OCI-LY1 (cell line): ENCODE measurements at regions not wholly inside any gene's neighbourhood (a gene's known extent, or its start where the extent isn't known, plus 50 kb on each side); places are given as distances from the start of the nearest gene placed in this dataset.

Source experiments
- H2AFZ ChIP-seq: fragments of 200-600 bp; sonication (generic), shearing (Covaris generic); 2 replicates; pipeline ENCODE4 v1.6.0; 2014; ENCODE audit warnings: antibody characterized with exemption, mild to moderate bottlenecking, low read length
- H3F3A ChIP-seq: fragments of 200-600 bp; sonication (generic), shearing (Covaris generic); 2 replicates; pipeline ENCODE4 v1.6.0; 2014; ENCODE audit warnings: mild to moderate bottlenecking, antibody characterized with exemption, low read length, moderate library complexity; ENCODE audit not compliant: insufficient read depth
- H3K27ac ChIP-seq: fragments of 200-600 bp; sonication (generic); 2 replicates; pipeline ENCODE4 v1.5.1; 2014; ENCODE audit warnings: low read length, mixed run types, mild to moderate bottlenecking, low read depth; ENCODE audit not compliant: poor library complexity, severe bottlenecking
- H3K27me3 ChIP-seq: fragments of 200-600 bp; sonication (generic); 2 replicates; pipeline ENCODE4 v1.6.0; 2014; ENCODE audit warnings: antibody characterized with exemption, mild to moderate bottlenecking, low read length, moderate library complexity; ENCODE audit not compliant: insufficient read depth
- H3K36me3 ChIP-seq: fragments of 200-600 bp; sonication (generic); 2 replicates; pipeline ENCODE4 v1.6.1; 2014; ENCODE audit warnings: mild to moderate bottlenecking, antibody characterized with exemption, low read length, moderate library complexity, mixed read lengths; ENCODE audit not compliant: insufficient read depth
- H3K4me1 ChIP-seq: fragments of 200-600 bp; sonication (generic); 2 replicates; pipeline ENCODE4 v1.5.1; 2014; ENCODE audit warnings: mild to moderate bottlenecking, low read length, moderate library complexity; ENCODE audit not compliant: insufficient read depth, severe bottlenecking
- H3K4me2 ChIP-seq: fragments of 200-600 bp; sonication (generic), shearing (Covaris generic); 2 replicates; pipeline ENCODE4 v1.6.1; 2014; ENCODE audit warnings: low read length
- H3K4me3 ChIP-seq: fragments of 200-600 bp; sonication (generic); 2 replicates; pipeline ENCODE4 v1.5.1; 2014; ENCODE audit warnings: low read length, low read depth, mild to moderate bottlenecking, mixed read lengths; ENCODE audit not compliant: poor library complexity, severe bottlenecking
- H3K79me2 ChIP-seq: fragments of 200-600 bp; shearing (Covaris generic); 2 replicates; pipeline ENCODE4 v1.6.1; 2016; ENCODE audit warnings: mixed run types, low read length, mixed read lengths; ENCODE audit not compliant: insufficient read depth
- H3K9ac ChIP-seq: fragments of 200-600 bp; sonication (generic), shearing (Covaris generic); 2 replicates; pipeline ENCODE4 v1.6.1; 2014; ENCODE audit warnings: mild to moderate bottlenecking, low read length, mixed read lengths
- H3K9me2 ChIP-seq: fragments of 200-600 bp; sonication (generic), shearing (Covaris generic); 2 replicates; pipeline ENCODE4 v1.6.1; 2014; ENCODE audit warnings: low read depth, mild to moderate bottlenecking, low read length, mixed read lengths
- H3K9me3 ChIP-seq: fragments of 200-600 bp; shearing (Covaris generic); 2 replicates; pipeline ENCODE4 v1.6.1; 2014; ENCODE audit warnings: low read length, mixed read lengths
- H4K20me1 ChIP-seq: fragments of 200-600 bp; sonication (generic), shearing (Covaris generic); 2 replicates; pipeline ENCODE4 v1.6.0; 2016; ENCODE audit warnings: mild to moderate bottlenecking, low read length; ENCODE audit not compliant: insufficient read depth
- EZH2 ChIP-seq: fragments of 200-600 bp; sonication (generic), shearing (Covaris generic); IDR thresholded peaks from 2 replicates; pipeline ENCODE4 v1.8.0; 2017; ENCODE audit warnings: borderline replicate concordance, mixed run types, mild to moderate bottlenecking, antibody characterized with exemption, low read length, moderate library complexity, mixed read lengths
- TF ChIP-seq, protein P1 (sequence below): fragments of 200-600 bp; sonication (generic), shearing (Covaris generic); IDR thresholded peaks from 2 replicates; pipeline ENCODE4 v1.5.1; 2017; ENCODE audit warnings: mild to moderate bottlenecking, antibody characterized with exemption, low read length, moderate library complexity, mixed read lengths

DNA sequence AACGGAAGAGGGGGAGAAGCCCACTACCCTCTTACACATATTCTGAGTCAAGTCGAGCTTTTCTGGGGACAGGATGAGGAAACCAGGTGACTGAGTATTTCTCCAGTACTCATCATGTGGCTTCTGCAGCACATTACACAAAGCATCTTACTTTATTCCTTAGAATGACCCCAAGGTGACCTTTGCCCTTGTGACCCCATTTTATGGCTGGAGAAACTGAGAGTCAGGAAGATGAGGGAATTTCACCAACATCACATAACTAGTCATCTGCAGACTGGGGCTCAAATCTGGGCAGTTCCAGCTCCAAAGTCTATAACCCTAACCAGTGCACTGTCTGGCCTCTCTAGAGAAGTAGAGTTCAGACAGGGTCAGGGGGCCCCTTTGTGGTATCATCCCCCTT, 707.0 kb downstream of the UQCRFS1 start:
- no peaks in the 10 kb centered on the region for H3K27me3 ChIP-seq
- H3F3A ChIP-seq = no peaks in the 10 kb centered on the region
- no peak overlapping the region for H3K9ac ChIP-seq
- no peaks in the 10 kb centered on the region; the same call in 1 of the 2 replicates for H3K36me3 ChIP-seq
- no peak overlapping the region for H2AFZ ChIP-seq
- no peaks in the 10 kb centered on the region for H3K9me3 ChIP-seq
- peaks cover 31% of the 10 kb centered on the region for H3K4me1 ChIP-seq
- no peaks in the 10 kb centered on the region for H3K9me2 ChIP-seq
- TF ChIP-seq, protein P1, sequence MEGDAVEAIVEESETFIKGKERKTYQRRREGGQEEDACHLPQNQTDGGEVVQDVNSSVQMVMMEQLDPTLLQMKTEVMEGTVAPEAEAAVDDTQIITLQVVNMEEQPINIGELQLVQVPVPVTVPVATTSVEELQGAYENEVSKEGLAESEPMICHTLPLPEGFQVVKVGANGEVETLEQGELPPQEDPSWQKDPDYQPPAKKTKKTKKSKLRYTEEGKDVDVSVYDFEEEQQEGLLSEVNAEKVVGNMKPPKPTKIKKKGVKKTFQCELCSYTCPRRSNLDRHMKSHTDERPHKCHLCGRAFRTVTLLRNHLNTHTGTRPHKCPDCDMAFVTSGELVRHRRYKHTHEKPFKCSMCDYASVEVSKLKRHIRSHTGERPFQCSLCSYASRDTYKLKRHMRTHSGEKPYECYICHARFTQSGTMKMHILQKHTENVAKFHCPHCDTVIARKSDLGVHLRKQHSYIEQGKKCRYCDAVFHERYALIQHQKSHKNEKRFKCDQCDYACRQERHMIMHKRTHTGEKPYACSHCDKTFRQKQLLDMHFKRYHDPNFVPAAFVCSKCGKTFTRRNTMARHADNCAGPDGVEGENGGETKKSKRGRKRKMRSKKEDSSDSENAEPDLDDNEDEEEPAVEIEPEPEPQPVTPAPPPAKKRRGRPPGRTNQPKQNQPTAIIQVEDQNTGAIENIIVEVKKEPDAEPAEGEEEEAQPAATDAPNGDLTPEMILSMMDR = no peak
- no peak for TF ChIP-seq EZH2
- H3K79me2 ChIP-seq = no peaks in the 10 kb centered on the region
- no peak overlapping the region for H3K27ac ChIP-seq
- no peak overlapping the region for H3K4me3 ChIP-seq
- H4K20me1 ChIP-seq = no peaks in the 10 kb centered on the region
- H3K4me2 ChIP-seq = no peak overlapping the region

DNA sequence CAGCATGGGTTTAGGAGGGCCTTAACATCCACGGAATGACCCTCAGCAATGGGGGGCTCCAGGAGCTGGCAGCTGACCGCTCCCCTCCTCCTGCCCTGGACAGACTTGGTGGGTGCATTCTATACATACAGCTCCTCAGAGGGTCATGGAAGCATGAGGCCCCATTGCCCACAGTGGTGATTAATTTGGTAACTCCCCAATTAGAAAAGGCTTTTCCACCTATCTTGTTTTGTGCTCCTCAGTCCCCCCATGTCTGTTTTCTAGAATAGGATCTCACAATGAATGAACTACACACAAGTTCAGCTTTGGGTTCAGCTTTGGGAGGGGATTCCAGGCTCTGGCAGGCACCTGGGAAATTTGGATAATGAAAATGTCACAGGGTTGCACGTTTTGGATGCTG, 707.8 kb downstream of the UQCRFS1 start:
- no peak overlapping the region for H3K9ac ChIP-seq
- H3K36me3 ChIP-seq = no peaks in the 10 kb centered on the region; the same call in 1 of the 2 replicates
- H3K4me1 ChIP-seq = peaks cover 39% of the 10 kb centered on the region
- H2AFZ ChIP-seq = no peak overlapping the region
- no peaks in the 10 kb centered on the region for H4K20me1 ChIP-seq
- H3K4me2 ChIP-seq = no peak overlapping the region
- no peaks in the 10 kb centered on the region for H3K27me3 ChIP-seq
- H3K79me2 ChIP-seq = no peaks in the 10 kb centered on the region
- no peak overlapping the region for H3K27ac ChIP-seq
- no peaks in the 10 kb centered on the region for H3K9me3 ChIP-seq
- H3K9me2 ChIP-seq = no peaks in the 10 kb centered on the region
- no peak overlapping the region for H3K4me3 ChIP-seq
- no peaks in the 10 kb centered on the region for H3F3A ChIP-seq
- TF ChIP-seq, protein P1 = no peak
- no peak for TF ChIP-seq EZH2

DNA sequence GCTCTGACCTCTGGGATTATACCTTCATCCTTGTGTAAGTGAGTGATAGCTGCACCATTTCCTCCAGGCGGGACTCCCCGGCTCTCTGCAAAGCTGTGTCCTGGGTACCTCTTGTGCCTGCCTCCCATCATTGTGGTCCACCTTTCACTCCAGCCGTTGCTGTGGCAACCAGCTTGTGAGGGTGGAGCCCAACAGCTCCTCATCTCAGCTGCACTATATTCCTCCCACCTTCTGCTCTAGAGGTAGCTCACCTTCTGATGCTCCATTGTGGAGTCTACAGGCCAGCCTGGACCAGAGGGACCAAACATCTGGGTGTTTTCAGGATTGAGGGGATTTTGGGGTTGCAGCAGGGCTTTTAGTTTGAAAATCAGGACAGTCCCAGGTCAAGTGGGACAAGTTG, 708.2 kb downstream of the UQCRFS1 start:
- H3K27ac ChIP-seq = no peak overlapping the region
- H2AFZ ChIP-seq = no peak overlapping the region
- H3K79me2 ChIP-seq = no peaks in the 10 kb centered on the region
- no peaks in the 10 kb centered on the region for H3K9me2 ChIP-seq
- H3F3A ChIP-seq = no peaks in the 10 kb centered on the region
- no peak overlapping the region for H3K4me3 ChIP-seq
- no peaks in the 10 kb centered on the region for H4K20me1 ChIP-seq
- H3K27me3 ChIP-seq = no peaks in the 10 kb centered on the region
- no peaks in the 10 kb centered on the region; the same call in 1 of the 2 replicates for H3K36me3 ChIP-seq
- peaks cover 43% of the 10 kb centered on the region for H3K4me1 ChIP-seq
- H3K9ac ChIP-seq = no peak overlapping the region
- TF ChIP-seq EZH2 = no peak
- TF ChIP-seq, protein P1 = no peak
- H3K4me2 ChIP-seq = no peak overlapping the region
- H3K9me3 ChIP-seq = no peaks in the 10 kb centered on the region
